ENCODE measurements at regions not wholly inside any gene's neighbourhood (a gene's known extent, or its start where the extent isn't known, plus 50 kb on each side); places are given as distances from the start of the nearest gene placed in this dataset.

- 14% methylated on average over 4 of the region's 4 CpGs for WGBS (ENCODE audit: insufficient coverage, low coverage, missing lambda C conversion rate)
- Histone ChIP-seq H3K27ac (ENCODE audit: extremely low read depth, low read depth, low read length) (no peak overlapping the region), H3K4me3 (no peak overlapping the region), H3K36me3 (ENCODE audit: control insufficient read depth, insufficient read depth, low read length) (no peaks in the 10 kb centered on the region), H3K9me3 (replicated peaks; ENCODE audit: control insufficient read depth, insufficient read depth, low read depth, low read length) (no peaks in the 10 kb centered on the region), H2AFZ (ENCODE audit: low read depth, low read length) (no peak overlapping the region), H3K27me3 (ENCODE audit: control insufficient read depth in 2 of 2, insufficient read depth in 2 of 2, low read length in 2 of 2) (peaks cover 0 to 3% of the 10 kb centered on the region in 2 experiments; a peak in 1 of 5 replicates), H3K79me2 (ENCODE audit: control insufficient read depth, insufficient read depth, low read length) (no peaks in the 10 kb centered on the region), H3K4me1 (replicated peaks in 1 of 2; ENCODE audit: control insufficient read depth in 2 of 2, insufficient read depth in 2 of 2, low read length in 2 of 2) (no peaks in the 10 kb centered on the region), H3K9ac (ENCODE audit: insufficient read depth in 1 of 2, low read depth in 2 of 2, low read length in 2 of 2) (no peak overlapping the region), H4K20me1 (replicated peaks; ENCODE audit: control insufficient read depth, insufficient read depth, low read length) (no peaks in the 10 kb centered on the region), H3K9me1 (ENCODE audit: control insufficient read depth, insufficient read depth, low read length) (no peaks in the 10 kb centered on the region), H3K4me2 (ENCODE audit: insufficient read depth, low read length) (no peak overlapping the region)
- DNase-seq (ENCODE audit: extremely low read depth in 1 of 4, low spot score in 3 of 4) (no peak), ATAC-seq (no peak), FAIRE-seq (no peak)
- no TSS peak for BruUV-seq (replicated peaks)
- TF ChIP-seq FOS (IDR thresholded peaks at IDR 0.05; ENCODE audit: extremely low read depth, insufficient read length) (no peak), ZNF318 (IDR thresholded peaks at IDR 0.05; ENCODE audit: borderline replicate concordance in 1 of 2, low read depth in 1 of 2) (no peak), CBFA2T2 (conservative IDR thresholded peaks at IDR 0.05) (no peak), ZNF395 (CRISPR knock-in tag; IDR thresholded peaks at IDR 0.05) (no peak), ZNF561 (CRISPR knock-in tag; conservative IDR thresholded peaks at IDR 0.05) (no peak), ELK3 (CRISPR knock-in tag; IDR thresholded peaks at IDR 0.05) (no peak), XRCC3 (IDR thresholded peaks at IDR 0.05) (no peak), CTBP1 (IDR thresholded peaks at IDR 0.05; ENCODE audit: borderline replicate concordance) (no peak), ARID2 (IDR thresholded peaks at IDR 0.05) (no peak)
- intact Hi-C loops (cut with micrococcal nuclease) (no loop called here), in situ Hi-C loops (cut with MboI) (no loop called here)
- ChIA-PET POLR2A (no interaction called here), CTCF (ENCODE audit: low intra/inter-chr PET ratio) (no interaction called here)
Measured at GRCh38 chr2:174654419-174654941, 56.9 kb upstream of the WIPF1 start.
